ENCODE measurements at regions not wholly inside any gene's neighbourhood (a gene's known extent, or its start where the extent isn't known, plus 50 kb on each side); places are given as distances from the start of the nearest gene placed in this dataset.

DNA sequence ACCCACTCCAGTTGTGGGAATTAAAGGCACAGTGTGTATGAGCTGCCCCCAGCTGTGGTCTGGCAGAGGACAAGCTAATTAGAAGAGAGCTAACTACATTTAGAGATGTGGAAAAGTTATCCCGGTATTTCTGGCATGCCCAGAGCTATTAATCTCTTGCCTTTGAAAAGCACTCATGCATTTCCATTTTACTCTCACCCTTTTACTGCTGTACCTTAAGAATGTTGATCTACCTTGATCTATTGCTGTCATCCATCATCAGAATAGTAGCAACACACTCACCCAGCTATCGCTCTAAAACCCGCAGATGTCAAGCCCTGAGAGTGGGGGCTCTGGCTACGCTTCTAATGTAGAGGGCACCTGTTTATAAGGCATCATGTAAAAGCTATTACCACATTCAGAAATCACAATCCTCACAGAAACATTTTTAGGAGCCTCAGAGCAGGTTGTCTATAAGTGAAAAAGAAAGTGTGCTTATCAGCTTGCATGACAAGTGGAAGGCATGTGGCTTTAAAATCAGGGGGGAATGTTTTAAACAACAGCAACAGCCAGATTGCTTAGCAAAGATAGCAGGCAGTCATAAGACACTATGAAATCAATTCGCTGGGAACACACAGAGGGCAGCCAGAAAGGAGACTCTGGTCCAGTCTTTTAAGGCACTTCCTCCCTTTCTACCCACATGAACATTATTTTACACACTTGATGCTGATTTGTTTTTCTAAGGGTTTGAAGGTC is 224.2 kb upstream of the IRS2 start:
- no peak overlapping the region for H3K4me3 ChIP-seq (ENCODE audit: low read depth, low read length)
- ChIA-PET CTCF (no interaction called here), POLR2A (no interaction called here)
- no peaks in the 10 kb centered on the region for H3K27me3 ChIP-seq (replicated peaks; ENCODE audit: control insufficient read depth, insufficient read depth, low read length)
- H3K27me3 Mint-ChIP-seq (ENCODE audit: insufficient read depth, unreplicated experiment) = no peaks in the 10 kb centered on the region
- TF ChIP-seq CTCF (IDR thresholded peaks at IDR 0.05; ENCODE audit: insufficient read depth in 1 of 2, low read depth in 1 of 2, low read length in 1 of 2, severe bottlenecking in 1 of 2, unreplicated experiment in 1 of 2) = no peak
- DNase-seq = no peak
- intact Hi-C loops (cut with micrococcal nuclease; ENCODE audit: unreplicated experiment) = no loop called here
- BruUV-seq (replicated peaks) = no TSS peak
- H3K9me3 ChIP-seq = 0 out of 2 replicates have a peak, but pooled peaks cover 3% of the 10 kb centered on the region
- no peak overlapping the region for H3K4me3 Mint-ChIP-seq (ENCODE audit: unreplicated experiment)
- peaks cover 28% of the 10 kb centered on the region for H3K4me1 ChIP-seq
- H3K36me3 ChIP-seq (ENCODE audit: control insufficient read depth, insufficient read depth, low read length) = no peaks in the 10 kb centered on the region
- no peaks in the 10 kb centered on the region for H3K36me3 Mint-ChIP-seq (ENCODE audit: insufficient read depth, unreplicated experiment)
- H3K4me1 Mint-ChIP-seq (ENCODE audit: low read depth, unreplicated experiment) = peaks cover 16% of the 10 kb centered on the region
- no peak overlapping the region for H3K27ac Mint-ChIP-seq (ENCODE audit: unreplicated experiment)
- H3K9me3 Mint-ChIP-seq (ENCODE audit: unreplicated experiment) = no peaks in the 10 kb centered on the region

DNA sequence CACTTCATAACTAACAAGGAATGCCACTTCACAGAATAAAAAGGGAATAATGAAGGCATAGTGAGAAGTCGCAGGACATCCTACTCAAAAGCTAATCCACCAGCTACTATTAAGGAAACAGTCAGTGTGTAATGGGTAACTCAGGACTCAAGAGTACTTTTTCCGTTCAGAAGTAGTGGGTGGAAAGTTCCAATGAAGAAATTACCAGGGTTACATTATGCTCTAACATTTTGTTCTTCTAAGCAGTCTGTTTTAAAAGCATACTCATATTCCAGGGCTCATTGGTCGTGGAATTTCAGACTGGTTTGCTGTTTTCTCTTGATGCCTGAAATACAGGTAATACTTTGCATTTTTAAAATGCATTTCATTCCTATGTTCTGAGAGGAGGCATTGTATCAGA is 222.4 kb upstream of the IRS2 start:
- no peak for TF ChIP-seq CTCF (IDR thresholded peaks at IDR 0.05; ENCODE audit: insufficient read depth in 1 of 2, low read depth in 1 of 2, low read length in 1 of 2, severe bottlenecking in 1 of 2, unreplicated experiment in 1 of 2)
- H3K4me1 ChIP-seq = peaks cover 28% of the 10 kb centered on the region
- no peak for DNase-seq
- Mint-ChIP-seq H3K4me1 (ENCODE audit: low read depth, unreplicated experiment) (peaks cover 16% of the 10 kb centered on the region), H3K27me3 (ENCODE audit: insufficient read depth, unreplicated experiment) (no peaks in the 10 kb centered on the region), H3K27ac (ENCODE audit: unreplicated experiment) (no peak overlapping the region), H3K4me3 (ENCODE audit: unreplicated experiment) (no peak overlapping the region), H3K36me3 (ENCODE audit: insufficient read depth, unreplicated experiment) (no peaks in the 10 kb centered on the region), H3K9me3 (ENCODE audit: unreplicated experiment) (no peaks in the 10 kb centered on the region)
- POLR2A ChIA-PET = no interaction called here
- intact Hi-C loops (cut with micrococcal nuclease; ENCODE audit: unreplicated experiment) = no loop called here
- no peaks in the 10 kb centered on the region for H3K27me3 ChIP-seq (replicated peaks; ENCODE audit: control insufficient read depth, insufficient read depth, low read length)
- BruUV-seq (replicated peaks) = no TSS peak
- 0 out of 2 replicates have a peak, but pooled peaks cover 3% of the 10 kb centered on the region for H3K9me3 ChIP-seq
- no peaks in the 10 kb centered on the region for H3K36me3 ChIP-seq (ENCODE audit: control insufficient read depth, insufficient read depth, low read length)
- CTCF ChIA-PET = no interaction called here
- H3K4me3 ChIP-seq (ENCODE audit: low read depth, low read length) = no peak overlapping the region

- Mint-ChIP-seq H3K4me1 (ENCODE audit: low read depth, unreplicated experiment) (peaks cover 8% of the 10 kb centered on the region), H3K9me3 (ENCODE audit: unreplicated experiment) (peaks cover 9% of the 10 kb centered on the region), H3K36me3 (ENCODE audit: insufficient read depth, unreplicated experiment) (no peaks in the 10 kb centered on the region), H3K27ac (ENCODE audit: unreplicated experiment) (no peak overlapping the region), H3K27me3 (ENCODE audit: insufficient read depth, unreplicated experiment) (no peaks in the 10 kb centered on the region), H3K4me3 (ENCODE audit: unreplicated experiment) (no peak overlapping the region)
- TF ChIP-seq CTCF (IDR thresholded peaks at IDR 0.05; ENCODE audit: insufficient read depth in 1 of 2, low read depth in 1 of 2, low read length in 1 of 2, severe bottlenecking in 1 of 2, unreplicated experiment in 1 of 2) = no peak
- POLR2A ChIA-PET = no interaction called here
- no peak for DNase-seq
- CTCF ChIA-PET = no interaction called here
- BruUV-seq (replicated peaks) = no TSS peak
- intact Hi-C loops (cut with micrococcal nuclease; ENCODE audit: unreplicated experiment) = no loop called here
- H3K4me1 ChIP-seq = peaks cover 17% of the 10 kb centered on the region
- H3K36me3 ChIP-seq (ENCODE audit: control insufficient read depth, insufficient read depth, low read length) = no peaks in the 10 kb centered on the region
- H3K9me3 ChIP-seq = 0 out of 2 replicates have a peak, but pooled peaks cover 3% of the 10 kb centered on the region
- no peaks in the 10 kb centered on the region for H3K27me3 ChIP-seq (replicated peaks; ENCODE audit: control insufficient read depth, insufficient read depth, low read length)
- no peak overlapping the region for H3K4me3 ChIP-seq (ENCODE audit: low read depth, low read length)
Observed at GRCh38 chr13:110006304-110006703, 219.9 kb upstream of the IRS2 start.
